HCT116 (cell line): ENCODE measurements at regions not wholly inside any gene's neighbourhood (a gene's known extent, or its start where the extent isn't known, plus 50 kb on each side); places are given as distances from the start of the nearest gene placed in this dataset.

Experiments
- ATAC-seq: fragments of 200-7000 bp; cut with Tn5 transposase; 2 replicates; pipeline ENCODE4 v1.9.1; 2020; ENCODE audit warnings: mild to moderate bottlenecking, moderate library complexity
- BruUV-seq: library from RNA; stranded (reverse); fragments of 400-500 nt; replicated peaks from 2 replicates; lab custom pipeline; 2021; lab: Mats Ljungman, UMichigan
- CTCF ChIA-PET: fragments of 300-600 bp; sonication (Branson Sonifier 250); formaldehyde crosslinking; loops from one replicate; lab custom pipeline; 2021; ENCODE audit warnings: antibody characterized with exemption; lab: Charles Lee
- POLR2A ChIA-PET: fragments of 300-600, 350-600 bp; sonication (Branson Sonifier 250); formaldehyde crosslinking; loops from one replicate; lab custom pipeline; 2021; ENCODE audit warnings: antibody characterized with exemption; lab: Charles Lee
- RAD21 ChIA-PET, 2 experiments: fragments of 300-600 bp; sonication (Branson Sonifier 250); formaldehyde crosslinking; loops; one replicate each; lab custom pipeline; 2023; ENCODE audit warnings: low total read pairs in 2 of 2; ENCODE audit not compliant: uncharacterized antibody in 2 of 2, unreplicated experiment in 2 of 2, low non-redundant PET in 1 of 2; lab: Charles Lee
- DNase-seq: peaks from one replicate; pipeline ENCODE4 v3.0.0-alpha.2; 2010; ENCODE audit warnings: low read depth, low spot score
- H2AFZ ChIP-seq: fragments of 200-600 bp; shearing (Covaris generic), sonication (generic); 2 replicates; pipeline ENCODE4 v1.6.1; 2017; ENCODE audit warnings: low read depth, mixed run types, mixed read lengths, antibody characterized with exemption, low read length; ENCODE audit not compliant: poor library complexity, severe bottlenecking
- H3K27ac ChIP-seq: 2 replicates; pipeline ENCODE4 v1.5.1; 2012; ENCODE audit warnings: low read depth, low read length
- H3K27me3 ChIP-seq: fragments of 200-600 bp; sonication (generic); 2 replicates; pipeline ENCODE4 v1.6.1; 2016; ENCODE audit warnings: mixed run types, low read length, mixed read lengths; ENCODE audit not compliant: insufficient read depth
- H3K36me3 ChIP-seq, 2 experiments: fragments of 200-500 bp in 1 of 2; fragments of 200-600 bp in 1 of 2; sonication (Bioruptor generic) in 1 of 2; sonication (generic) in 1 of 2; 2 replicates each; pipeline versions ENCODE4 v1.5.1 to v1.6.1; 2014 to 2016; ENCODE audit warnings: low read length in 2 of 2, inconsistent platforms in 1 of 2, mixed read lengths in 1 of 2, mixed run types in 1 of 2; ENCODE audit not compliant: insufficient read depth in 2 of 2, control insufficient read depth in 1 of 2
- H3K4me1 ChIP-seq, 2 experiments: fragments of 200-600 bp in 1 of 2; sonication (generic) in 1 of 2; 2 replicates each; pipeline versions ENCODE4 v1.5.1 to v1.6.1; 2012 to 2017; ENCODE audit warnings: low read length in 2 of 2, inconsistent platforms in 1 of 2, mild to moderate bottlenecking in 1 of 2, mixed read lengths in 1 of 2, mixed run types in 1 of 2, moderate library complexity in 1 of 2; ENCODE audit not compliant: insufficient read depth in 2 of 2, control insufficient read depth in 1 of 2
- H3K4me2 ChIP-seq: fragments of 200-600 bp; sonication (generic); 2 replicates; pipeline ENCODE4 v1.6.1; 2017; ENCODE audit warnings: mixed run types, low read length, mixed read lengths
- H3K4me3 ChIP-seq, 2 experiments: fragments of 200-600 bp in 1 of 2; sonication (generic) in 1 of 2; replicated peaks in 1 of 2; 2 replicates each; pipeline ENCODE4 v1.5.1; 2011 to 2016; ENCODE audit warnings: low read length in 2 of 2, control low read depth in 1 of 2, low read depth in 1 of 2, mild to moderate bottlenecking in 1 of 2, mixed read lengths in 1 of 2, mixed run types in 1 of 2
- H3K79me2 ChIP-seq: fragments of 200-600 bp; sonication (generic); 2 replicates; pipeline ENCODE4 v1.6.1; 2017; ENCODE audit warnings: mild to moderate bottlenecking, mixed run types, low read length, moderate library complexity, mixed read lengths; ENCODE audit not compliant: insufficient read depth
- H3K9ac ChIP-seq: fragments of 200-600 bp; sonication (generic); 2 replicates; pipeline ENCODE4 v1.6.1; 2016; ENCODE audit warnings: low read length, mixed read lengths
- H3K9me2 ChIP-seq: fragments of 200-600 bp; sonication (generic), shearing (Covaris generic); 2 replicates; pipeline ENCODE4 v1.6.1; 2017; ENCODE audit warnings: mixed run types, mild to moderate bottlenecking, moderate library complexity; ENCODE audit not compliant: insufficient read depth
- H3K9me3 ChIP-seq, 2 experiments: fragments of 200-500 bp in 1 of 2; fragments of 200-600 bp in 1 of 2; sonication (Bioruptor generic) in 1 of 2; sonication (generic) in 1 of 2; 2 replicates each; pipeline ENCODE4 v1.6.1; 2014 to 2017; ENCODE audit warnings: low read length in 2 of 2, mixed read lengths in 2 of 2, inconsistent platforms in 1 of 2, low read depth in 1 of 2, mild to moderate bottlenecking in 1 of 2, mixed run types in 1 of 2, moderate library complexity in 1 of 2; ENCODE audit not compliant: control insufficient read depth in 1 of 2, insufficient read depth in 1 of 2
- H4K20me1 ChIP-seq: fragments of 200-600 bp; sonication (generic), shearing (Covaris generic); 2 replicates; pipeline ENCODE4 v1.6.1; 2017; ENCODE audit warnings: mixed run types, mild to moderate bottlenecking, moderate library complexity; ENCODE audit not compliant: insufficient read depth
- CEBPB ChIP-seq: IDR thresholded peaks from 2 replicates; pipeline ENCODE4 v1.6.1; 2012; ENCODE audit warnings: low read depth
- ELF1 ChIP-seq: IDR thresholded peaks from 2 replicates; pipeline ENCODE4 v1.6.1; 2012; ENCODE audit warnings: low read depth, borderline replicate concordance
- EZH2 ChIP-seq: fragments of 200-600 bp; sonication (generic); IDR thresholded peaks from 2 replicates; pipeline ENCODE4 v1.6.1; 2017; ENCODE audit warnings: antibody characterized with exemption, mixed run types
- EZH2phosphoT487 ChIP-seq: fragments of 200-600 bp; IDR thresholded peaks from 2 replicates; pipeline ENCODE4 v1.6.1; 2018; ENCODE audit warnings: antibody characterized with exemption, borderline replicate concordance
- FOSL1 ChIP-seq: IDR thresholded peaks from 2 replicates; pipeline ENCODE4 v1.6.1; 2012; ENCODE audit warnings: low read depth
- JUND ChIP-seq: IDR thresholded peaks from 2 replicates; pipeline ENCODE4 v1.6.1; 2012
- RAD21 ChIP-seq: IDR thresholded peaks from 2 replicates; pipeline ENCODE4 v1.6.1; 2012; ENCODE audit warnings: low read depth, mild to moderate bottlenecking
- SRF ChIP-seq: IDR thresholded peaks from 2 replicates; pipeline ENCODE4 v1.6.1; 2012; ENCODE audit warnings: low read depth
- TCF7L2 ChIP-seq: IDR thresholded peaks from 2 replicates; pipeline ENCODE4 v1.7.0; 2011; ENCODE audit warnings: borderline replicate concordance, inconsistent platforms; ENCODE audit not compliant: insufficient read depth, insufficient read length; ENCODE audit errors: extremely low read depth
- YY1 ChIP-seq: IDR thresholded peaks from 2 replicates; pipeline ENCODE4 v1.6.1; 2011; ENCODE audit warnings: low read length, low read depth, moderate library complexity, mild to moderate bottlenecking; ENCODE audit not compliant: insufficient replicate concordance; ENCODE audit errors: extremely low read depth
- ZFX ChIP-seq: fragments of 450-650 bp; IDR thresholded peaks from 2 replicates; pipeline ENCODE4 v1.6.1; 2017
- ZNF274 ChIP-seq: fragments of 200-500 bp; sonication (Bioruptor generic); IDR thresholded peaks from 2 replicates; pipeline ENCODE4 v1.6.1; 2014; ENCODE audit warnings: mild to moderate bottlenecking, low read depth, low read length, inconsistent platforms
- intact Hi-C: fragments of 100-400 bp; cut with micrococcal nuclease; formaldehyde crosslinking; loops from 2 replicates; pipeline ENCODE4 v1.10.0; 2022
- TF ChIP-seq, protein P1 (sequence below): IDR thresholded peaks from 2 replicates; pipeline ENCODE4 v1.6.1; 2012
- TF ChIP-seq, protein P2 (sequence below): IDR thresholded peaks from 2 replicates; pipeline ENCODE4 v1.6.1; 2011; ENCODE audit warnings: mild to moderate bottlenecking, low read length, moderate library complexity; ENCODE audit not compliant: insufficient replicate concordance; ENCODE audit errors: extremely low read depth

DNA sequence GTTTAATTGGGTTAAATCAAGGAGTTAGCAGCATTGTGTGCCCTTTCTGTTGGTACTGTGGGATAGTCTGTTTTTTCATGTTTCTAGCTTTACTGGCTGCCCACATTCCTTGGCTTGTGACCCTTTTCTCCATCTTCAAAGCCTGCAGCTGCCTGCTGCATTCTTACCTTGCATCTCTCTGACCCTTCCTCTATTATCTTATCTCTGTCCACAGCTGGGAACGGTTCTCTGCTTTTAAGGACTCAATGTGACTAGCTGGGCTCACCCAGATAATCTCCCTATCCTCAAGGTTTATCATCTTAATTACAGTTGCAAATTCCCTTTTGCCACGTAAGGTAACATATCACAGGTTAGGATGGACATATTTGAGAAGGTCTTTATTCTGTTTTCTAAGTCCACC is 199.7 kb downstream of the KCNS3 start:
- Histone ChIP-seq H3K79me2 (no peaks in the 10 kb centered on the region), H3K27ac (no peak overlapping the region), H3K9me3 (no peaks in the 10 kb centered on the region), H2AFZ (no peak overlapping the region), H4K20me1 (no peaks in the 10 kb centered on the region), H3K9me2 (no peaks in the 10 kb centered on the region), H3K4me3 (no peak overlapping the region), H3K4me1 (no peaks in the 10 kb centered on the region), H3K4me2 (no peak overlapping the region), H3K27me3 (peaks cover 24% of the 10 kb centered on the region; the same call in 1 of the 2 replicates), H3K36me3 (no peaks in the 10 kb centered on the region), H3K9ac (no peak overlapping the region)
- DNase-seq (no peak), ATAC-seq (no peak)
- POLR2A ChIA-PET, result no interaction called here
- BruUV-seq, result no TSS peak
- RAD21 ChIA-PET, result no interaction called here
- no peak for TF ChIP-seq EZH2
- TF ChIP-seq EZH2phosphoT487, result no peak
- no peak for TF ChIP-seq RAD21
- no peak for TF ChIP-seq YY1
- no peak for TF ChIP-seq JUND
- no peak for TF ChIP-seq FOSL1
- TF ChIP-seq ZNF274, result no peak
- TF ChIP-seq, protein P1, sequence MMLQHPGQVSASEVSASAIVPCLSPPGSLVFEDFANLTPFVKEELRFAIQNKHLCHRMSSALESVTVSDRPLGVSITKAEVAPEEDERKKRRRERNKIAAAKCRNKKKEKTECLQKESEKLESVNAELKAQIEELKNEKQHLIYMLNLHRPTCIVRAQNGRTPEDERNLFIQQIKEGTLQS, result no peak
- no peak for TF ChIP-seq ELF1
- no peak for TF ChIP-seq CEBPB
- intact Hi-C loops, result no loop called here
- CTCF ChIA-PET, result interaction anchor here (1.3 kb wide), 1 partner anchor 32 kb away, joined by 3 read pairs; no protein-coding TSS in a partner anchor

DNA sequence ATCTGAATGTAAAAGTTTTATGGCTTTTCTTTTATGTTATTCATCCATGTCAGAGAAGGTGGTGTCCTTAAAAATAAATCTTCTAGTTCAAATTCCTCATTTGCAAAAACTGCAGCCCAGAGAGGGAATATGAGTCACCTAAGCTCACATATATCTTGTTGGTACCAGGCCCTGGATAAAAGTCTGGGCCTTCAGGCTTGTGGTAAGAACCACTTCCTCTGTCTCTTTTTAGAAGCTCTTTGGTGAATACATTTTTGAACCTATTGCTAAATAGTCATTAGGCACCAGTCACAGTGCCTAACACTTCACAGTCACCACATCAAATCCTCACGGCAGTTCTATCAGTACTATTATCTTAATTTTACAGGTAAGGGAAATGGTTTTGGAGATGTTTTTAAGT is 199.2 kb downstream of the KCNS3 start:
- DNase-seq (no peak), ATAC-seq (no peak)
- Histone ChIP-seq H3K4me3 (no peak overlapping the region), H4K20me1 (no peaks in the 10 kb centered on the region), H3K27ac (no peak overlapping the region), H3K9ac (no peak overlapping the region), H3K27me3 (peaks cover 27% of the 10 kb centered on the region), H2AFZ (no peak overlapping the region), H3K79me2 (no peaks in the 10 kb centered on the region), H3K4me2 (no peak overlapping the region), H3K4me1 (no peaks in the 10 kb centered on the region), H3K36me3 (no peaks in the 10 kb centered on the region), H3K9me3 (no peaks in the 10 kb centered on the region), H3K9me2 (no peaks in the 10 kb centered on the region)
- ChIA-PET CTCF (no interaction called here), RAD21 (no interaction called here), POLR2A (no interaction called here)
- no TSS peak for BruUV-seq
- TF ChIP-seq TCF7L2 (no peak), ELF1 (no peak), ZNF274 (no peak), ZFX (no peak), SRF (no peak), YY1 (no peak), JUND (no peak)
- TF ChIP-seq, protein P2, sequence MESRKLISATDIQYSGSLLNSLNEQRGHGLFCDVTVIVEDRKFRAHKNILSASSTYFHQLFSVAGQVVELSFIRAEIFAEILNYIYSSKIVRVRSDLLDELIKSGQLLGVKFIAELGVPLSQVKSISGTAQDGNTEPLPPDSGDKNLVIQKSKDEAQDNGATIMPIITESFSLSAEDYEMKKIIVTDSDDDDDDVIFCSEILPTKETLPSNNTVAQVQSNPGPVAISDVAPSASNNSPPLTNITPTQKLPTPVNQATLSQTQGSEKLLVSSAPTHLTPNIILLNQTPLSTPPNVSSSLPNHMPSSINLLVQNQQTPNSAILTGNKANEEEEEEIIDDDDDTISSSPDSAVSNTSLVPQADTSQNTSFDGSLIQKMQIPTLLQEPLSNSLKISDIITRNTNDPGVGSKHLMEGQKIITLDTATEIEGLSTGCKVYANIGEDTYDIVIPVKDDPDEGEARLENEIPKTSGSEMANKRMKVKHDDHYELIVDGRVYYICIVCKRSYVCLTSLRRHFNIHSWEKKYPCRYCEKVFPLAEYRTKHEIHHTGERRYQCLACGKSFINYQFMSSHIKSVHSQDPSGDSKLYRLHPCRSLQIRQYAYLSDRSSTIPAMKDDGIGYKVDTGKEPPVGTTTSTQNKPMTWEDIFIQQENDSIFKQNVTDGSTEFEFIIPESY, result no peak
- intact Hi-C loops, result no loop called here
